GM12891 (cell line): ENCODE measurements at regions not wholly inside any gene's neighbourhood (a gene's known extent, or its start where the extent isn't known, plus 50 kb on each side); places are given as distances from the start of the nearest gene placed in this dataset.
"Not testable (repeated sequence)": the region's sequence is repeated elsewhere in the genome, so short reads cannot be mapped to it uniquely, and the experiment has no call there.

Experiments
- DNase-seq: peaks from one replicate; pipeline ENCODE4 v3.0.0; 2011; ENCODE audit warnings: low spot score; ENCODE audit not compliant: insufficient read length
- FAIRE-seq: peaks from 2 replicates; lab custom pipeline; 2011; peaks lifted over from hg19 to GRCh38; lab: Jason Lieb, UNC
- PAX5 ChIP-seq: IDR thresholded peaks from 2 replicates; pipeline ENCODE4 v1.6.1; 2011; ENCODE audit warnings: low read length, moderate library complexity, mild to moderate bottlenecking; ENCODE audit not compliant: insufficient read depth, severe bottlenecking
- POLR2A ChIP-seq: IDR thresholded peaks from 2 replicates; pipeline ENCODE4 v1.6.1; 2011; ENCODE audit warnings: low read depth, low read length, control low read depth
- POLR2AphosphoS5 ChIP-seq: IDR thresholded peaks from 2 replicates; pipeline ENCODE4 v1.6.1; 2011; ENCODE audit warnings: low read depth, low read length, control low read depth
- POU2F2 ChIP-seq: IDR thresholded peaks from 2 replicates; pipeline ENCODE4 v1.6.1; 2011; ENCODE audit warnings: low read depth, mild to moderate bottlenecking, control low read depth, low read length, moderate library complexity
- SPI1 ChIP-seq: IDR thresholded peaks from 2 replicates; pipeline ENCODE4 v1.6.1; 2011; ENCODE audit warnings: low read depth, low read length, control low read depth
- TAF1 ChIP-seq: IDR thresholded peaks from 2 replicates; pipeline ENCODE4 v1.6.1; 2011; ENCODE audit warnings: low read depth, low read length, control low read depth

DNA sequence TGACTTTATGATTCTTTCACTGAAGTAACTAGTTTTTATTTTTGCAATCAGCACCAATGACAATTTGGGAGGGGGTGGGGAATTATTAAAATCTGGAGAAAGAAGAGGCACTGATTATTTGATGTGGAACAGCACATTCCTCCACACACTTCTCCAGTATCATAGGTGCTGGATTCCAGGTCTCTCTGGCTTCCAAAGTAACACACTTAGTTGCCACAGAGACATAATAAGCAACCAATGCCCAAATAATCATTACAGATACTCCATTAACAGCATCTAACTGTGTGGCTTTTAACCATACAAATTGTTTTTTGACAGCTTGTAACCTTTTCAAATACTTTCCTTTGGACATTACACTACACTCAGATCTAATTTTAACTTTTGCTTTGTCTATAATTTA, 131.0 kb upstream of the CDIN1 start:
- DNase-seq (no peak), FAIRE-seq (no peak)
- TF ChIP-seq POLR2AphosphoS5 (no peak), TAF1 (no peak), POLR2A (no peak), POU2F2 (no peak), SPI1 (no peak), PAX5 (no peak)

DNA sequence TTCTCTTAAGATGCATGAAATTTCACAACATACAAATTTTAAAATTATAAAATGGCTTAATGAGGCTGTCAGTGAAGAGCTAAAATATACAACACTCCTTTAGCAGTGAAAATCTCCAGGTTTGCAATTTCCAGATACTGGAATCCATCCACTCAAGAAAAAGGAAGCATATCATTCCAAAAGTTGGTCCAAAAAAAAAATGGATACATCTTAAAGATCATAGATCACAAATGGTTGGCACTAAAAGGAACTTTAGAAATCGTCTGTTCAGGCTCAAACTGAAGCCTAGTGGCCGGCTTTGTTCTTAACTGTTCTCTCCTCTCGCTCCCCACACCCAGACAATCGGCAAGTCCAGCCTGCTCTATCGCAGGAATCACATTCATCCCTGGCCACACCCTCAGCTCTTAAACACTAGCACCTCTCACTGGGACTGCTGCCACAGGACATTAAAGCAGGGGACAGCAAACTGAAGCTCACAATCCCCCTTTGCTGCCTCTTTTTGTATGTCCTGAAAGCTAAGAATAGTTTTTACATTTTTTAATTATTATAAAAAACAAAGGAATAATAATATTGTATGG, 130.3 kb upstream of the CDIN1 start:
- DNase-seq (no peak), FAIRE-seq (no peak)
- TF ChIP-seq TAF1 (no peak), POLR2A (no peak), SPI1 (no peak), PAX5 (no peak), POLR2AphosphoS5 (no peak), POU2F2 (no peak)

DNA sequence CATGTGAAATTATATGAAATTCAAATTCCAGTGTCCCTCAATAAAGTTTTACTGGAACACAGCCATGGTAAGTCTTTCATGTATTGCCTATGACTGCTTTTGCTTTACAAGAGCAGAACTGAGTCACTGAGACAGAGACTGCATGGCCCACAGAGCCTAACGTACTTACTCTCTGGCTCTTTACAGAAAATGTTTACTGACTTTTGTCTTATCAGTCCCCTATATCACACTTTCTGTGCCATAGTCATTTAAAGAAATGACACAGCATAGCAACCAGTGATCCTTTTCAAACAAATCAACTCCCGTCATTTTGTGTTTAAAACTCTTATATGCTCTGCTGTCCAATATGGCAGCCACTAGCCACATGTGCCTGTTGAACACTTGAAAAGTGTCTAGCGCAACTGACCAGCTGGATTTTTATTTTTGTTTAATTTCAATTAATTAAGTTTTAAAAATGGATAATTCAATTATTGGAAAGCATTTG, 129.7 kb upstream of the CDIN1 start:
- FAIRE-seq (no peak), DNase-seq (no peak)
- TF ChIP-seq POU2F2 (no peak), POLR2AphosphoS5 (no peak), TAF1 (no peak), POLR2A (no peak), PAX5 (no peak), SPI1 (no peak)

DNA sequence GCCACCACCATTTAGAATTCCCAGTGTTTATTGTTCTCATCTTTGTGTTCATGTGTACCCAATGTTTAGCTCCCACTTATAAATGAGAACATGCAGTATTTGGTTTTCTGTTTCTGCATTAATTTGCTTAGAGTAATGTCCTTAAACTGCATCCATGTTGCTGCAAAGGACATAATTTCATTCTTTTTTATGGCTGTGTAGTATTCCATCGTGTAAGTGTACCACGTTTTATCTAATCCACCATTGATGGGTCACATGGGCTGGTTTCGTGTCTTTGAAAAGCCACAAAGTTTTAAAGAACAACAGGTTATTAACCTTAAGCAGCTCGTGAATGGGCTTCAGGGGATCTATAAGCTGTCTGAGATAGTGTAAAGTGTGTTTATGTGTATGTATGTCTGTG, 125.2 kb upstream of the CDIN1 start:
- FAIRE-seq, DNase-seq: not testable (repeated sequence)

DNA sequence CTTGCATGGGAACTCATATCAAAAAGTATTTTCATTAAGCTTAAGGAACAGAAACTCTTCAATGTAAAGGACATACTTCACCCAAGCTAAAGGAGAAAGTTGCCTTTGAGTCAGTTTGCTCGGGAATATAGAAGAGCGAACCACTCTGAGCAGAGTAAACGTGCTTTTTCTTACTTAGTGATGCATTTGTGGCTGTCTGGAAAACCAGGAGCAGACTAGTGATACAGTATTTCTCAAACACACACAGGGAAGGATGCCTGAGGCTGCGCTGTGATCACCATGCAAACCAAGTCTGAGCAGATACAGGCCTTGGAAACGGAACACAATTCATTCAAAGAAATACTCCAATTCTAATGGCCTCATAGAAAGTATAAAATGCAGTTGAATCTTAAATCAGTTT, 121.0 kb upstream of the CDIN1 start:
- FAIRE-seq (no peak), DNase-seq (no peak)
- no peak for TF ChIP-seq SPI1
- no peak for TF ChIP-seq TAF1
- no peak for TF ChIP-seq POU2F2
- no peak for TF ChIP-seq POLR2A
- TF ChIP-seq PAX5 = no peak
- TF ChIP-seq POLR2AphosphoS5 = no peak

DNA sequence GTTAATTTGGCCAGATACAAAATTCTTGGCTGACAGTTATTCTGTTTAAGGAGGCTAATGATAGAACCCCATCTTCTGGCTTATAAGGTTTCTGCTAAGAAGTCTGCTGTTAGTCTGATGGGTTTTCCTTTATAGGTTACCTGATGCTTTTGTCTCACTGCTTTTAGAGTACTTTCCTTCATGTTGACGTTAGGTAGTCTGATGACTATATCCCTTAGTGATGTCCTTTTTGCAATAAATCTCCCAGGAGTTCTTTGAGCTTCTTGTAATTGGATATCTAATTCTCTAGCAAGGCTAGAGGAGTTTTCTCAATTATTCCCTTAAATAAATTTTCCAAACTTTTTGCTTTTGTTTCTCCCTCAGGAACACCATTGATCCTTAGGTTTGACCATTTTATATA, 114.1 kb upstream of the CDIN1 start:
- TF ChIP-seq POLR2A (no peak), TAF1 (no peak), SPI1 (no peak), POU2F2 (no peak), POLR2AphosphoS5 (no peak), PAX5 (no peak)
- DNase-seq = no peak
- no peak for FAIRE-seq

DNA sequence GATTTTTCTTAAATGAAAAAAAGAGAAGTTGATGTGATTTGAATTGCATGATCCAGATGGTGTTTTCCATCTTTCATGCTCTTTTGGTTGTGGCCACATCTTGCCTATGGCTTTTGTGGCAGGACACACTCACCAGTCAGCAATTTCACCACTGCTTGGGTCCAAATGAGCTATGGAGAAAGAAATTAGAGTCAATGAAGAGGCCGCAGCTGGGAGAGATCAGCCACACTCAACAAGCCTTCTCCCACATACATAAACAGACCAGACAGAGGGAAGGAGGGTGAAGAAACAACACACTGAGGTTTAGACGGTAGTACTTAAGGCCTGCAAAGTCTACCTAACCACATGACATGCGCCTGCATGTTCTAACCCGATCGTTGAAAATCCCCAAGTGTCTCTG, 110.7 kb upstream of the CDIN1 start:
- FAIRE-seq = no peak

DNA sequence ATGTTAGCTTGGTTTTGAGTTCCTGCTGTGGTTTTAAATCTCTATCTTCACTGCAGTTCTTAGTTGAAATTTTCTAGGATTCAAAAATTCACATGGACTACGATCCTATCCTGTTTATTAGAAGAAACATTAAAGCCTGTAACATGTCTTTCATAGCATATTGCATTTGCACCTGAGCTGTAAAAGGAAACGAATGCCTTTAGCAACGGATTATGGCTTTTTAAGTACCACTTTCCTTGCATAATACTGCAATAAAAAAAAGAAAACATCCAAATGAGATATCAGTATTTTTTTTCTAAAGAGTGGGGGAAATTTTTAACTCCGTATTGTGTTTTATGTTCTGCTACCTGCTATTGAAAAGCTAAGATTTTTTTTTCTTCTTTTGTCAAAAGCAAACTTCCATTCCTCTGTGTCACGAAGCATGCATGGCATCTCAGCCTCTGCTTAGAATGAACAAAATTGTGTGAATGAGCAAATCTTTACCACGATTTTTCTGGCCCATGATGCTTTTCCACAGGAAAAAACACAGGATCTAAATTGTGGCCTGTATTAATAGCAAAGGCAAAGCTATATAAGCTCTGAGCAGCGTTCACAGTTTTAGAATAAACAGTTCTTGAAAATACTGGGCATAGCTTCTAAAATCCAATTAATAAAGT, 110.0 kb upstream of the CDIN1 start:
- TF ChIP-seq POLR2A (no peak), TAF1 (no peak), POLR2AphosphoS5 (no peak), PAX5 (no peak), POU2F2 (no peak), SPI1 (no peak)
- FAIRE-seq (no peak), DNase-seq (no peak)

More for the DNA sequence above, 110.7 kb upstream of the CDIN1 start:
- DNase-seq = no peak
- TF ChIP-seq PAX5 (no peak), POU2F2 (no peak), SPI1 (no peak), POLR2A (no peak)

DNA sequence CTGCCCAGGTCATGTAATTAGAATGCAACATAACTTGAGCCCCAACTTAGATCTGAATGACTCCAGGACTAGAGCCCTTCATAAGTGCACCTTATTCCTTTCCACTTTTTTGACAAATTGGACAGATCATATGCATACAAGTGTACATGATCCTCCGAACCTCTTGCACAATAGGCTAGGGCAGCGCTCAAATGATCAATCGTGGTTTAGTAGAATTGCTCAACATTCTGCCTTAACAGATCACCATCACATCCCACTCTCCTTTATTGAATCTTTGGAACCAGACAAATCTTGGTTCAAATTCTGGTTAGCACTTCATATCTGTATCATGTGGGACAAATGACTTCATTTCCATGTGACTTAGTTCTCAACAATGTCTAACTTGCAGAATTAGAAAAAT, 106.8 kb upstream of the CDIN1 start:
- TF ChIP-seq POU2F2 (no peak), SPI1 (no peak), PAX5 (no peak), TAF1 (no peak), POLR2AphosphoS5 (no peak), POLR2A (no peak)
- FAIRE-seq (no peak), DNase-seq (no peak)

DNA sequence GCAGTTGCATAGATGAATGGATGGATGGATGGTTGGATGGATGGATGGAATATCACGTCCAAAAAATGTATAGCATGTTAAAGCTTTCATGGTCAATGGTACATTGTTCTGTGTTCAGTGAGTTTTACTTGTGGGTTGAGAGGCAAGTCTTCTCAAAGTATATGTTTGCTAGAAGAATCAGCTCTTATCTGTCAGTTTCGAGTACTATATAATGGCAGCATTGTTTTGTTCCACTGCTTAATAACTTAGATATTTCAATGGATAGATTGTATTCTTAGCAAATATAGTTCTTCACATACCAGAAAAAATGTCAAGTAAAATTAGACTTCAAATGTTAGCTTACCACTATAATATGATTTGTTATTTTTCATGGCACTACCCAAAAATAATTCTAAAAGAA, 100.9 kb upstream of the CDIN1 start:
- no peak for FAIRE-seq
- DNase-seq = no peak
- no peak for TF ChIP-seq POLR2A
- TF ChIP-seq TAF1 = no peak
- no peak for TF ChIP-seq PAX5
- TF ChIP-seq POU2F2 = no peak
- no peak for TF ChIP-seq POLR2AphosphoS5
- no peak for TF ChIP-seq SPI1
